Vagina (tissue), 2 donors: ENCODE measurements at regions not wholly inside any gene's neighbourhood (a gene's known extent, or its start where the extent isn't known, plus 50 kb on each side); places are given as distances from the start of the nearest gene placed in this dataset.
"Not testable (repeated sequence)": the region's sequence is repeated elsewhere in the genome, so short reads cannot be mapped to it uniquely, and the experiment has no call there.

Experiments used
- POLR2A ChIP-seq, 2 donors: fragments of 450-650 bp; IDR thresholded peaks; one replicate each; pipeline ENCODE4 v1.6.1; 2017; ENCODE audit warnings: antibody characterized with exemption in 2 of 2, mild to moderate bottlenecking in 2 of 2, moderate library complexity in 2 of 2
- TF ChIP-seq, protein P1 (sequence below), 3 experiments: fragments of 450-650 bp in 2 of 3; fragments of 200-600 bp in 1 of 3; sonication (generic) in 1 of 3; IDR thresholded peaks; one replicate each; pipeline ENCODE4 v1.5.1; 2017 to 2019; ENCODE audit warnings: antibody characterized with exemption in 3 of 3, mild to moderate bottlenecking in 2 of 3, moderate library complexity in 2 of 3

DNA sequence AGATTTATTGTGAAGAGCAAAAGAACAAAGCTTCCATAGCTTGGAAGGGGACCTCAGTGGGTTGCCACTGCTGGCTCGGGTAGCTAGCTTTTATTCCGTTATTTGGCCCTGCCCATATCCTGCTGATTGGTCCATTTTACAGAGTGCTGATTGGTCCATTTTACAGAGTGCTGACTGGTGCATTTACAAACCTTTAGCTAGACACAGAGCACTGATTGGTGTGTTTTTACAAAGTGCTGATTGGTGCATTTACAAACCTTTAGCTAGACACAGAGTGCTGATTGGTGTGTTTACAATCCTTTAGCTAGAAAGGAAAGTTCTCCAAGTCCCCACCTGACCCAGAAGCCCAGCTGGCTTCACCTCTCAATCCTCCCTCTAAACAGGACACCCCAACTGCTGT is 91.6 kb downstream of the EBLN2 start:
- TF ChIP-seq, protein P1, sequence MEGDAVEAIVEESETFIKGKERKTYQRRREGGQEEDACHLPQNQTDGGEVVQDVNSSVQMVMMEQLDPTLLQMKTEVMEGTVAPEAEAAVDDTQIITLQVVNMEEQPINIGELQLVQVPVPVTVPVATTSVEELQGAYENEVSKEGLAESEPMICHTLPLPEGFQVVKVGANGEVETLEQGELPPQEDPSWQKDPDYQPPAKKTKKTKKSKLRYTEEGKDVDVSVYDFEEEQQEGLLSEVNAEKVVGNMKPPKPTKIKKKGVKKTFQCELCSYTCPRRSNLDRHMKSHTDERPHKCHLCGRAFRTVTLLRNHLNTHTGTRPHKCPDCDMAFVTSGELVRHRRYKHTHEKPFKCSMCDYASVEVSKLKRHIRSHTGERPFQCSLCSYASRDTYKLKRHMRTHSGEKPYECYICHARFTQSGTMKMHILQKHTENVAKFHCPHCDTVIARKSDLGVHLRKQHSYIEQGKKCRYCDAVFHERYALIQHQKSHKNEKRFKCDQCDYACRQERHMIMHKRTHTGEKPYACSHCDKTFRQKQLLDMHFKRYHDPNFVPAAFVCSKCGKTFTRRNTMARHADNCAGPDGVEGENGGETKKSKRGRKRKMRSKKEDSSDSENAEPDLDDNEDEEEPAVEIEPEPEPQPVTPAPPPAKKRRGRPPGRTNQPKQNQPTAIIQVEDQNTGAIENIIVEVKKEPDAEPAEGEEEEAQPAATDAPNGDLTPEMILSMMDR (IDR thresholded peaks at IDR 0.05), result not testable (repeated sequence)
- not testable (repeated sequence) for TF ChIP-seq POLR2A (IDR thresholded peaks at IDR 0.05)
